Stimulated activated naive CD4-positive, alpha-beta T cell treated with Interleukin-2 at 50 U/mL for 16 hours (primary cell): ENCODE measurements at regions not wholly inside any gene's neighbourhood (a gene's known extent, or its start where the extent isn't known, plus 50 kb on each side); places are given as distances from the start of the nearest gene placed in this dataset.
"Not testable (repeated sequence)": the region's sequence is repeated elsewhere in the genome, so short reads cannot be mapped to it uniquely, and the experiment has no call there.

Source experiments
- DNase-seq: peaks from one replicate; lab custom pipeline; 2025; lab: John Stamatoyannopoulos, UW

- DNase-seq, result no peak
Measured at GRCh38 chr6:144435602-144436426, 150.7 kb downstream of the UTRN start.

DNA sequence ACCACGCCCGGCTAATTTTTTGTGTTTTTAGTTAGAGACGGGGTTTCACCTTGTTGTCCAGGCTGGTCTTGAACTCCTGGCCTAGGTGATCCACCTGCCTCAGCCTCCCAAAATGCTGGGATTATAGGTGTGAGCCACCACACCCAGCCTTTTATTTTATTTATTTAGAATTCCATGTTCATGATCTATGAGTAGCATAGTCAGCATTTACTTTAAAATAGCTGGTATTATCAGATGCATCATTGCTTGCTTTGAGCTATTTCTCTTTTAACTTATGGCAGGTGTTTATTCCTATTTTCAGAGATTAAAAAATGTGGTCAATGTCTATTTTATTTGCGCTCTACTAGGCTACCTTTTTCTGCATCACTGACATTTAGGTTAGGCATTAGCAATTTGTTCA lies 152.0 kb downstream of the UTRN start:
- DNase-seq, result no peak

- no peak for DNase-seq
Measured at GRCh38 chr6:144438103-144438502, 153.0 kb downstream of the UTRN start.

- DNase-seq, result no peak
Measured at GRCh38 chr6:144439016-144439415, 153.9 kb downstream of the UTRN start.

DNA sequence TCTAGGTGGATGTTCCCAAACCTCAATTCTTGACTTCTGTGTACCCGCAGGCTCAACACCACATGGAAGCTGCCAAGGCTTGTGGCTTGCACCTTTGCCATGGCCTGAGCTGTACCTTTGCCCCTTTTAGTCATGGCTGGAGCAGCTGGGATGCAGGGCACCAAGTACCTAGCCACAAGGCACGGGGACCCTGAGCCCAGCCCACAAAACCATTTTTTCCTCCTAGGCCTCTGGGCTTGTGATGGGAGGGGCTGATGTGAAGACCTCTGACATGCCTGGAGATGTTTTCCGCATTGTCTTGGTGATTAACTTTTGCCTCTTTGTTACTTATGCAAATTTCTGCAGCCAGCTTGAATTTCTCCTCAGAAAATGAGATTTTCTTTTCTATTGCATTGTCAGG lies 156.7 kb downstream of the UTRN start:
- DNase-seq, result not testable (repeated sequence)

DNA sequence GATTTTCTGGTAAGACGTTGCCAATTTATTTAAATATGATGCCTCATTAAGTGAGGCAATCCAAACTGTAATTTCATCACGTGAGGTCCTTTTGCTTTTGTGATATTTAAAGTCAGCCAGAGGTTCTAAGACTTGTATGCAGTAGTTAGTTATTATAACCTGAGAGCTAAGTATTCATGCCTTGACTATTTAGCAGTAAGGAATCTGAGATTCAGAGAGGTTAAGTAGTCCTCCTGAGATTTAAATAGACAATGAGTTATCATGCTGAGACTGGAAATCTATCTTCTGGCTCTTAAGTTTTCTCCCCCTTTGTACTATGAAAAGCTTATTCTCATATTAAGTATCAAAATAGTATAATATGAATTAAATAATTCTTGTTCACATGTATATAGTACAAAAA lies 158.0 kb downstream of the UTRN start:
- no peak for DNase-seq

DNA sequence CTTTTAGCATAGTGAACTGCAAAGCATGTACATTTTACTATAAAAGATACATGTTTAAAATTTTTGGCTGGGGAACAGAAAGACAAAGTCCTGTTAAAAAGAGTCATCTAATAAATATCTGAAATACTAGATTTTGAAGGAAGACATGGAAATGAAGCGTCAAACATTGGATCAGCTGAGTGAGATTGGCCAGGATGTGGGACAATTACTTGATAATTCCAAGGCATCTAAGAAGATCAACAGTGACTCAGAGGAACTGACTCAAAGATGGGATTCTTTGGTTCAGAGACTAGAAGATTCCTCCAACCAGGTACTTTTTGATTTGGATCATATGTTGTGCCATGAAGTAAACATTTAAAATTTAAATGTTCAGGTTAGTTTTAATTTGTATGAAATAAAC lies 162.3 kb downstream of the UTRN start:
- no peak for DNase-seq

DNA sequence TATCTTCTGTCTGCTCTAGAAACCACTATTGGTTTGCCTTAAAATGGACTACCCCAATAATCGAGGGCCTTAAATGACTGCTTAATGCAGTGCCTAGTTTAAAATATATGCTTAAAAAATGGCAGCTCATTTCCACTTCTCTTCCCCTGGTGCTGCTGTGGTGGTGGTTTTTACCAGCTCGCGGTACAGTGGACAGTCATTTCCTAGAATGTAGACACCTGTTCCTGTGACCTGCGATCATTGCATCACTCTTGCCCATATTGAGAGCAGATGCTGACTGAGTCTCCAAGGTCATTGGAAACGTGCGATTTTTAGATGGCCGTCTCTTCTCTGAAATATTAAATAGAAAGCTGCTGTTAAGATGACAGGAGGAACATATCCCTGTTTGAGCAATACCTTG lies 164.1 kb downstream of the UTRN start:
- DNase-seq, result no peak

DNA sequence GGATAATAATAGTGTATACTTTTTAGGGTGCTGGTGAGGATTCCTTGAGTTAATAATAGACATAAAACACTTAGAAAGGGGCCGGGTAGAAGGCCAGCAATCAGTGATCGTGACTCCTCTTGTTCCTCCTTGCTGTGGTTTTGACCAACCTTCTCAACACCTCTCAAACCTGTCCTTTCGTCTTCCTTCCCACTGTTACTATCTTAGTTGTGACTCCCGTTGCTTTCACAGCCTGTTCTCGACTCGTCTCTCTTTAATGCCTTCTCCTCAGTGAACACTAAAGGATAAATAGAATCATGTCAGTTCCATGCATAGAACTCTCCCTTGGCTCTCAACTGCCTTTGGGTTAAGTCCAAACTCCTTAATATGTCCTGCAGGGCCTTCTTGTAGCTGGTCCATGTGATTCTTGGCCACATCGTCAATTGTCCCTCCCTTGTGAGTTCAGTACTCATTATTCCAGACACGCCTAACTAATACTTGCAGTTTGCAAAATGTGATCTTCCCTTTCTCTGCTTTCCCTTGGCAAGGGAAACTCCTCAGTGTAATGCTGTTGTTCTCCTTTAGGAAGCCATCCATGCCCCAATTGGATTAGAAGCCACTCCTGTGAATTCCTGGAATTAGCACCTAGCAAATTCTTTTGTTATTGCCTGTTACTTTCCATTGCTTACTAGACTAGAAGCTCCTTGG lies 164.9 kb downstream of the UTRN start:
- no peak for DNase-seq

DNA sequence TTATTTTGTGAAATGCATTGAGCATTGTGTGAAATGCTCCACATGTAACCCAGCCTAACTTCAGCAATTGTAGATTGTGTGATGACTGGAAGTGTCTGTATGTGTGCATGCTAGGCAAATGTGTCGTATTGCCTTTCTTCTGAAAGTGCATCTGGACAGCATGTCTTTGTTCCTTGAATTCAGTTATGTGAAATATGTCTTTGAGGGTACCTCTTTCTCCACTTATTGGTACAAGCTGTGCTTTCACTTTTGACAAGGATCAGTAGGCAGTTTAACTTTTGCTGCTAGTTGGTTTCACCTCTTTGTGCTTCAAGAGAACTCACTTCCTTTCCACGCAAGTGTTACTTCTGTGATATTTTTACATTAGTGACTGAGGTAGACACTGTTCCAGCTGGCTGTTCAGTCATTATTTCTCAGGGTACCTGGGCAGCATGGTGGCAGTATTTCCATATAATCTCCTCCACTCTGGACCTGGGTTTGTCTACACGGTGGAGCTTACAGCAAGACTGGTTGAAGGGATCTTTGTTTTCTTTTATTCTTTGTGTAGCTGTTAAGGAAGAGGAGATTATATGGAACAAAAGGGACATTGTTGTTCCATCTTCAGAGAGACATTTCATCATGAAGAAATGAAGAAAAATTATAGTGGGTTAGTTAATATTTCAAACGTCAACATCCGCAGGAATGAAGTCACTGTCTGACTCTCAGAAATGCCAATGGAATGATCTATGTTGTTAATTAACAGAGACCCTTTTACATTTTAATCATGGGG lies 175.4 kb downstream of the UTRN start:
- DNase-seq, result no peak

DNA sequence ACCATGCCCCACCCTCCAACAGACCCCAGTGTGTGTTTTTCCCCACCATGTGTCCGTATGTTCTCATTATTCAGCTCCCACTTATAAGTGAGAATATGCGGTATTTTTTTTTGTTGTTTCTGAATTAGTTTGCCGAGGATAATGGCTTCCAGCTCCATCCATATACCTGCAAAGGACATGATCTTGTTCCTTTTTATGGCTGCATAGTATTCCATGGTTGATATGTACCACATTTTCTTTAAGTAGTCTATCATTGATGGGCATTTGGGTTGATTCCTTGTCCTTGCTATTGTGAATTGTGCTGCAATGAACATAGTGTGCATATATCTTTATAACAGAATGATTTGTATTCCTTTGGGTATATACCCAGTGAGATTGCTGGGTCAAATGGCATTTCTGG lies 176.9 kb downstream of the UTRN start:
- DNase-seq, result no peak

- DNase-seq, result no peak
Measured at GRCh38 chr6:144466716-144467115, 181.6 kb downstream of the UTRN start.

DNA sequence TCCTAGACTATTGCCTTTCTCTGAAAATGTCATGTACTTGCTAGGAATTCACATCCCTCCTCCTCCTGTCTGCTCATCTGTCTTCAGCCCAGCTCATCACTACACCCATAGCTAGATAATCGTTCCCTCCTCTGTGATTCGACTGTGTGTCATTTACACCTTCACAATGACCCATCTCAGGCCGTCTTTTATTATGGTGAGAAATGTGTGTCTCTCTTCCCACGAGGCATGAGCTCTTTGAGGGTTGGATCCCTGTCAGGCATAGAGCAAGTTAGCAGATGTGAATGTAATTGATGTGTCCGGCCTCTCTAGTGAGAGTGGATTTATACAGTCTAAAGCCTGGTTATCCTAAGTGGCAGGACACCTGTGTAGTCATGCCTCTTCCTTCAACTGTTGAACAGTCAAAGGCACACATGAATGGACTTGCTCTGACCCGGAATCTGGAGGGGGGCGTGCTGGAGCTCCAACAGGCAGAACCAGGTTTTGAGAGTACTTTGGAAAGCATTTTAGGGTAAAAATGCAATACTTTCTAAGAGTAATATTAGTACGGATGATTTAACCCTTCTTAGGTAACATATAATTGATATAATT lies 182.1 kb downstream of the UTRN start:
- no peak for DNase-seq

DNA sequence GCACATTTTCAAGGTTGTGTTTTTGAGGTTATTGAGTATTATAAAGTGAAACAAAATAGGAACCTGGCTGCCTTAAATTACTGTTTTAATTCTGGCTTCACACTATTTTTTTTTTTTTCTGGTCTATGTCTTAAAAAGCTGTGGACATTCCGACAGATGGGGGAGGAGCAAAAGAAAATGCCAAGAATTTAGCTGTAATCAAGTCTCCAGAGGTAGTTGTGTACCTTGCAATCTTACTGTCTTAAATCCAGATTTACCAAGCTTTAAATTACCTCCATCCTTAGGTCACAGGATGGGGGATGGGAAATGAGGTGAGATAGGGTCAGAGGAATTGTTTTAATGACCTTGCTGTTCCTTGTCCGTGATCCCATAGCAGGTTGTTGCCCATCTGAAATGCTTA lies 182.8 kb downstream of the UTRN start:
- DNase-seq, result no peak

- DNase-seq, result no peak
Measured at GRCh38 chr6:144468709-144469108, 183.6 kb downstream of the UTRN start.

DNA sequence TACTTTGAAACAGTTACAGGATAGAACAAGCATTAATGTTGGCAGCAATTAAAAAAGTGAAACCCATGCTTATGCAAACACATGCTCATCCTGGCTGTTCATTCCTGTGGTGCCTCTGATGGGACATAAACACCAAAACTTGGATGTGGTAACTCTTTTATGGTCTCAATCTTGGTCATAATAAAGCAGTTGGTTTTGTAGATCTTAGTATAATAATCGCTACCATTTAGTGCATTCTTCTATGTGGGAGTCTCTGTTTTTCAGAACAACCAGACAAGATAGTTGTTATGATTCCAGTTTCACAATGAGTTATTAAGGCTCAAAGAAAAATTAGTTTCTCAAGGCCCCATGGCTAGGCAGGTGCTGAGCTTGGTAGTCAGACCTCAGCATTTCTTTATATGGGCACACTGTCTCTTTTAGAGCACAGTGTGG lies 184.0 kb downstream of the UTRN start:
- DNase-seq, result peak; percentile 14

DNA sequence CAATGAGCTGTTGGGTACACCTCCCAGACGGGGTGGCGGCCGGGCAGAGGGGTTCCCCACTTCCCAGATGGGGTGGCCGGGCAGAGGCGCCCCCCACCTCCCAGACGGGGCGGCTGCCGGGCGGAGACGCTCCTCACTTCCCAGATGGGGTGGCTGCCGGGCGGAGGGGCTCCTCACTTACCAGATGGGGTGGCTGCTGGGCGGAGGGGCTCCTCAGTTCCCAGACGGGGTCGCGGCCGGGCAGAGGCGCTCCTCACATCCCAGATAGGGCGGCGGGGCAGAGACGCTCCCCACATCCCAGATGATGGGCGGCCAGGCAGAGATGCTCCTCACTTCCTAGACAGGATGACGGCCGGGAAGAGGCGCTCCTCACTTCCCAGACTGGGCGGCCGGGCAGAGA lies 185.1 kb downstream of the UTRN start:
- not testable (repeated sequence) for DNase-seq

DNA sequence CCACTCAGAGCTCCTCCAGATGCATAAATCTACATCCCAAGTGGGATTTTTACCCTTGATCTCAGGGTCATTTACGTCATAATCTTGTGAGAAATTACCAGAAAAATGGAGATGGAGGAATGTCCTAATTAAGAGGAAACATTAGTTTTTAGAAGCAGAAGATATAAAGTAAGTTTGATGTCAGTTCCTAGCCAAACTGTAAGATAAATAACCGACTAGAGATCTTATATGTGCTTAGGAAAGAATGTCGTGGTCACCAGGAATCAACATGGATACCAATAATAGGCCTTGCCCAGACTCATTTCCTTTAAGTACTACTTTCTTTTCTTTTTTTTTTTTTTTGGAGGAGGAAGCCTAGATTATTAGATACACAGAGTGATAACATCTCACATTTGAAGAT lies 186.9 kb downstream of the UTRN start:
- DNase-seq, result no peak

DNA sequence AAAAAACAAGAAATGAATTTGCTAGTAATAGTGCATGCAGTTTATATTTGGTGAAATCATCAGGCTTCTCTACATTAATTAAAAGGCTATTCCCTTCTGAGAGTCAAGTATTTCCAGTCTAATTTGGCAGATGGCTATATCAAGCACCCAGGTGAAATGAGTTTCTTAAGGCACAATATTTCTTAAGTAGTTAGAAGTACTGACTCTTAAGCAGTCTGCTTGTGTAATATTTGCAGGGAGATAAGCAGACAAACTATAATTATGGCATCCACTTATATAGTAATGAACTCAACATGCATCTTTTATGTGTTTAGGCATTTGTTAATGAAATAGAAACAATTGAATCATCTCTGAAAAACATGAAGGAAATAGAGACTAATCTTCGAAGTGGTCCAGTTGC lies 189.2 kb downstream of the UTRN start:
- DNase-seq, result no peak

GRCh38 chr6:144474904-144475303 lies 189.8 kb downstream of the UTRN start:
- DNase-seq, result no peak

- DNase-seq, result no peak
Measured at GRCh38 chr6:144475411-144475810, 190.3 kb downstream of the UTRN start.

GRCh38 chr6:144476286-144476685 lies 191.2 kb downstream of the UTRN start:
- DNase-seq, result no peak
